Stomach (tissue), 4 donors: ENCODE measurements at regions not wholly inside any gene's neighbourhood (a gene's known extent, or its start where the extent isn't known, plus 50 kb on each side); places are given as distances from the start of the nearest gene placed in this dataset.

Experiments
- POLR2A ChIP-seq, 4 donors: fragments of 450-650 bp; IDR thresholded peaks; one replicate each; pipeline ENCODE4 v1.6.1; 2016; ENCODE audit warnings: antibody characterized with exemption in 4 of 4, control low read depth in 2 of 4, mild to moderate bottlenecking in 1 of 4, moderate library complexity in 1 of 4
- TF ChIP-seq, protein P1 (sequence below), 7 experiments: fragments of 450-650 bp in 4 of 7; fragments of 200-600 bp in 3 of 7; sonication (generic) in 3 of 7; IDR thresholded peaks; one replicate each; pipeline ENCODE4 v1.5.1; 2016 to 2019; ENCODE audit warnings: antibody characterized with exemption in 7 of 7, control low read depth in 2 of 7, mild to moderate bottlenecking in 1 of 7

GRCh38 chr12:92337128-92337527, 191.5 kb upstream of the BTG1 start:
- TF ChIP-seq, protein P1, sequence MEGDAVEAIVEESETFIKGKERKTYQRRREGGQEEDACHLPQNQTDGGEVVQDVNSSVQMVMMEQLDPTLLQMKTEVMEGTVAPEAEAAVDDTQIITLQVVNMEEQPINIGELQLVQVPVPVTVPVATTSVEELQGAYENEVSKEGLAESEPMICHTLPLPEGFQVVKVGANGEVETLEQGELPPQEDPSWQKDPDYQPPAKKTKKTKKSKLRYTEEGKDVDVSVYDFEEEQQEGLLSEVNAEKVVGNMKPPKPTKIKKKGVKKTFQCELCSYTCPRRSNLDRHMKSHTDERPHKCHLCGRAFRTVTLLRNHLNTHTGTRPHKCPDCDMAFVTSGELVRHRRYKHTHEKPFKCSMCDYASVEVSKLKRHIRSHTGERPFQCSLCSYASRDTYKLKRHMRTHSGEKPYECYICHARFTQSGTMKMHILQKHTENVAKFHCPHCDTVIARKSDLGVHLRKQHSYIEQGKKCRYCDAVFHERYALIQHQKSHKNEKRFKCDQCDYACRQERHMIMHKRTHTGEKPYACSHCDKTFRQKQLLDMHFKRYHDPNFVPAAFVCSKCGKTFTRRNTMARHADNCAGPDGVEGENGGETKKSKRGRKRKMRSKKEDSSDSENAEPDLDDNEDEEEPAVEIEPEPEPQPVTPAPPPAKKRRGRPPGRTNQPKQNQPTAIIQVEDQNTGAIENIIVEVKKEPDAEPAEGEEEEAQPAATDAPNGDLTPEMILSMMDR (IDR thresholded peaks at IDR 0.05) = no peak
- TF ChIP-seq POLR2A (IDR thresholded peaks at IDR 0.05) = no peak
